ENCODE measurements at regions not wholly inside any gene's neighbourhood (a gene's known extent, or its start where the extent isn't known, plus 50 kb on each side); places are given as distances from the start of the nearest gene placed in this dataset.

- Mint-ChIP-seq H3K27ac (no peak overlapping the region), H3K27me3 (ENCODE audit: low read depth) (no peaks in the 10 kb centered on the region), H3K36me3 (ENCODE audit: insufficient read depth in 1 of 3, low read depth in 3 of 3) (no peaks in the 10 kb centered on the region), H3K4me1 (no peaks in the 10 kb centered on the region; a peak in 1 of 4 replicates), H3K4me3 (no peak overlapping the region), H3K9me3 (no peaks in the 10 kb centered on the region)
- Histone ChIP-seq H3K14ac (ENCODE audit: insufficient read depth, low read length) (no peak overlapping the region), H3K9me3 (ENCODE audit: control insufficient read depth, low read depth, low read length) (no peaks in the 10 kb centered on the region), H4K20me1 (ENCODE audit: control insufficient read depth, insufficient read depth, insufficient read length) (no peaks in the 10 kb centered on the region), H3K27me3 (ENCODE audit: insufficient read depth, low read length) (no peaks in the 10 kb centered on the region), H3K23me2 (ENCODE audit: insufficient read length, low read depth, low read length, poor library complexity, severe bottlenecking) (no peaks in the 10 kb centered on the region), H2AK5ac (ENCODE audit: insufficient read length, low read length) (no peak overlapping the region), H3K79me2 (ENCODE audit: insufficient read depth, low read length) (no peaks in the 10 kb centered on the region), H2BK20ac (ENCODE audit: low read depth, low read length, poor library complexity, severe bottlenecking) (no peak overlapping the region), H3K4me1 (ENCODE audit: insufficient read depth, low read length) (no peaks in the 10 kb centered on the region), H2BK15ac (ENCODE audit: low read depth, low read length) (no peak overlapping the region), H4K8ac (replicated peaks; ENCODE audit: insufficient read length, low read depth, low read length) (no peak overlapping the region), H2BK120ac (ENCODE audit: low read depth, low read length, poor library complexity, severe bottlenecking) (no peak overlapping the region), H3T11ph (ENCODE audit: low read length) (no peak overlapping the region), H3K79me1 (ENCODE audit: insufficient read depth, low read depth, low read length, poor library complexity, severe bottlenecking) (no peaks in the 10 kb centered on the region), H3K56ac (ENCODE audit: insufficient read length, low read depth, low read length) (no peak overlapping the region), H3K9ac (ENCODE audit: extremely low read depth, insufficient read length, low read length) (no peak overlapping the region), H3K27ac (ENCODE audit: insufficient read length, low read depth, low read length) (no peak overlapping the region), H4K91ac (ENCODE audit: insufficient read length, low read depth, low read length) (no peak overlapping the region), H2AFZ (ENCODE audit: low read length) (no peak overlapping the region), H3K4me2 (ENCODE audit: insufficient read depth, insufficient read length, low read length) (no peak overlapping the region), H3K18ac (ENCODE audit: insufficient read length, low read depth, low read length) (no peak overlapping the region), H3K23ac (ENCODE audit: insufficient read length, low read depth, low read length) (no peak overlapping the region), H2BK5ac (ENCODE audit: insufficient read length, low read length) (no peak overlapping the region), H3K4ac (ENCODE audit: low read depth, low read length) (no peak overlapping the region), H2BK12ac (ENCODE audit: insufficient read length, low read depth, low read length) (no peak overlapping the region), H4K5ac (ENCODE audit: insufficient read length, low read depth, low read length) (no peak overlapping the region)
- no peak for TF ChIP-seq CTCF (conservative IDR thresholded peaks at IDR 0.05)
- no peak for DNase-seq
These were observed 896.5 kb downstream of the AMY1C start for GRCh38 chr1:104646233-104646632.

Data from H9 (cell line).